Stimulated activated CD4-positive, alpha-beta T cell treated with anti-CD3 and anti-CD28 coated beads, Interleukin-12 subunit alpha, Interleukin-12 subunit beta, amount 100 ng/mL, for 48 hours (primary cell): ENCODE measurements at regions not wholly inside any gene's neighbourhood (a gene's known extent, or its start where the extent isn't known, plus 50 kb on each side); places are given as distances from the start of the nearest gene placed in this dataset.

Source experiments
- DNase-seq, 3 donors: peaks; one replicate each; pipeline ENCODE4 v3.0.0-alpha.2; 2020; ENCODE audit warnings: low read depth in 2 of 3, low spot score in 1 of 3

DNA sequence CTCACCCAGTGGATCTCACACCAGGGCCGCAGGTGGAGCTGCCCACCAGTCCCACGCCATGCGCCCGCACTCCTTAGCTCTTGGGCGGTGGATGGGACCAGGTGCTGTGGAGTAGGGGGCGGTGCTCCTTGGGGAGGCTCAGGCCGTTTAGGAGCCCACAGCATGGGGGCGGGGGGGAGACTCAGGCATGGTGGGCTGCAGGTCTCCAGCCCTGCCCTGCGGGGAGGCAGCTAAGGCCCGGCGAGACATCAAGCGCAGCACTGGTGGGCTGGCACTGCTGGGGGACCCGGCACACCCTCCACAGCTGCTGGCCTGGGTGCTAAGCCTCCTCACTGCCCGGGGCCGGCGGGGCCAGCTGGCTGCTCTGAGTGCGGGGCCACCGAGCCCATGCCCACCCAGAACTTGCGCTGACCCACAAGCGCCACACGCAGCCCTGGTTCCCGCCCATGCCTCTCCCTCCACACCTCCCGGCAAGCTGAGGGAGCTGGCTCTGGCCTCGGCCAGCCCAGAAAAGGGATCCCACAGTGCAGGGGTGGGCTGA, 312.9 kb upstream of the GIMD1 start:
- DNase-seq, result no peak

GRCh38 chr4:106679063-106679462, 310.5 kb upstream of the GIMD1 start:
- no peak for DNase-seq

- no peak for DNase-seq
These were observed 308.6 kb upstream of the GIMD1 start for GRCh38 chr4:106677213-106677612.

- no peak for DNase-seq
These were observed 307.8 kb upstream of the GIMD1 start for GRCh38 chr4:106676173-106676921.

DNA sequence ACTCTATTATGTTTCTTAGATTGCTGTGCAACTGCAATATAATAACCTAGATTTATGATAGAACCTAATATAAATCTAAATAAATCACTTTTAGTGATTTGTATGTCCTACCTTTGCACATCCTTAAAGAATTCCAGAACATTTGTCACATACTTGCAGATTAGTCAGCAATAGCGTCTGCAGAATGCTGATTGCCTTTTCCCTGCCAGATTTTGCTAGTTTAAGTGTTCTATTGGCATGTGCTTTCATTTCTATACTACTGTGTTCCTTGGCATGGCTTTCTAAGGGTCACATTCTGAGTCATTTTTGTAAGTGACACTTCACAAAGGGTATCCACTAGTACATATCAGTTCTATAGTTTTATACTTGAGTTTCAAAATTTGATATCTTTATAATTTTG, 303.1 kb upstream of the GIMD1 start:
- no peak for DNase-seq

DNA sequence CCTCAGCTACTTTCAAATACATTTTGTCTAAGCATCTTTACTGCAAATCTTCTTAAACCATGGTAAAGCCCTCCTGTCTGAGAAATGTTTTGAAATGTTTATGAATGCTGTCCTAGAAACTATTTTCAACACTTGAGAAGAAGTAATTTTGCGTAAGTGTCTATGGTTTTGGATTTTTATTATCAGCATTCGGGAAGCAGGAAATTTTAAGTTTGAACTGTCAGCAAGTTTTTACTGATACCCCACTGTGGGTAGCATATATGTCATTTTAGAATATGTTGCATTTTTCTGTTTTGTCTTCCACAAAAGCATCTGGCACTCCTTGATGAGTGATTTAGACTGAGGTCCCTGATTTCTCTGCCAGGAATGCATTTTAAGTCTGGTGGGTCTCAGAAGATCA, 302.4 kb upstream of the GIMD1 start:
- no peak for DNase-seq

GRCh38 chr4:106659371-106659770, 290.8 kb upstream of the GIMD1 start:
- no peak for DNase-seq

GRCh38 chr4:106652095-106652494, 283.5 kb upstream of the GIMD1 start:
- DNase-seq, result no peak

- no peak for DNase-seq
These were observed 282.1 kb upstream of the GIMD1 start for GRCh38 chr4:106650701-106651100.

DNA sequence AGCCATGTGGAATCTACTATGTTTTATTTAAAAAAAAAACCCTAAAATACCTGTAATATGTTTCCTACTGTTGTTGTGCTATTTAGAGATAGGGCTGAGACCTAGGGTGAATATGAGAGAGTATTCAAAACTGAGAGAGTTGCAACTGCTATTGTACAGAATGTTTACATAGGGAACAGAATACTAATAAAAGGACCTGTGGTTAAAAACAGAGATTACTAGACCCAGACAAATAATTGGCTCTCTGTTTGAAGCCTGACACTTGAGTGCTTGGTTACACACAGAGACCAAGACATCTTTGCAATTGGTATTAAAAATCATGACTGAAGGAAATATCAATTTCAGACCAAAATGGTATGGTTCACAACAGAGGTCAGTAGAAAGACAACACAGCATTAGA, 278.9 kb upstream of the GIMD1 start:
- no peak for DNase-seq

- no peak for DNase-seq
These were observed 260.7 kb upstream of the GIMD1 start for GRCh38 chr4:106629268-106629625.

DNA sequence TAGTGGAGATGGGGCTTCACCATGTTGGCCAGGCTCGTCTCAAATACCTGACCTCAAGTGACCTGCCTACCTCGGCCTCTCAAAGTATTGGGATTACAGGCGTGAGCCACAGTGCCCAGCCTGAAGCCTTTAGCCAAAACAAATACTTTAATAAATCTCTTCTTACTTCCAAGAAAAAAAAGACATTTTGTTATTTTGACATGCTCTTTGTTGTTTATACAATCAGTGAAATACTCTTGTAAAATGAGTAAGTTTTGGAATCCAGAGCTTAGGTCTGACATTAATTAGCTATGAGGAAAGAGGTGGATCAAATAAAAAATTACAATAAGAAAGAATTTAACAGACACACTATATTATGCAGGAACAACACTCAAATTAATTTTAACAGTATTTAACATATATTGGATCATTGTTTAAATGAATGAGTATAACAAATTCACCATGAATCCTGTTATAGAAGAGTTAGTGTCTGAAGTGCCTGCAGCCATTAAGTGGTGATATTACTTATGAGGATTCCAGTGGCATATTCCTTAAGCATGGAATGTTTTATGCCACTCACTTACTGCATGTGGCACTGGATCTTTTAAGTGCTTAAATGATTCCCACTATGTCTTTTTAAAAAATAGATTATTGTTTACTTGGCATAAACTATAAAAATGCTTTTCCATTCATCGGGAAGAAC, 260.1 kb upstream of the GIMD1 start:
- no peak for DNase-seq

DNA sequence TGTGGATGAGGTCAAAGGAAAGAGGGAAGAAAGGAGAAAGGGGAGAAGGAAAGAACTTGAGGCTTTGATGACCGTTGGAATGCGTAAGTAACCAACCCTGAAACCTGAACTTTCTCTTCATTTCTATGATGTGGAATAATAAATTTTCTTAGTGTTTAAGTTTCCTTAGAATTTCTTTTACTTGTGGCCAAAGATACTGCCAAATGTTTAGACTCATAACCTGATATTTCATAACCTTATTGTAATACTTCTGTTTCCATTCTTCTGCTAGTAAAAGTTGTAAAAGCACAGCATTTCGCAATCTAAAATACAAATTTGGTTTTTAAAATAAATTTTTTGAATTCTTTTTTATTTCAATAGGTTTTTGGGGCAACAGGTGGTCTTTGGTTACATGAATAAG, 258.5 kb upstream of the GIMD1 start:
- no peak for DNase-seq

DNA sequence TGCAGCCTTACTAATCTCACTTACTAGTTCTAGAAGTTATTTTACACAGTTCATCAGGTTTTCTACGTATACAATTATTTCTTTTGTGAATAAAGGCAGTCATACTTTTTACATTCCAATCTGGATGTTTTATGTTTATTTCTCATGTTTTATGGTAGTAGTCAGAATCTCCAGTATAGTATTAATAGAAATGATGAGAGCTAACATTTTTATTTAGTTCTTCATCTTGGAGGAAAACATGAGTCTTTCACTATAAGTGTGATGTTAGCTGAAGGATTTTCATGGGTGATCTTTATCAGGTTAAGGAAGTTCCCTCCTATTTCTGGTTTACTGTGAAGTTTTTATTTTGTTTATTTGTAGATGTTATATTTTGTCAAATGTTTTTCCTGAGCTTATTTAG, 256.1 kb upstream of the GIMD1 start:
- no peak for DNase-seq

DNA sequence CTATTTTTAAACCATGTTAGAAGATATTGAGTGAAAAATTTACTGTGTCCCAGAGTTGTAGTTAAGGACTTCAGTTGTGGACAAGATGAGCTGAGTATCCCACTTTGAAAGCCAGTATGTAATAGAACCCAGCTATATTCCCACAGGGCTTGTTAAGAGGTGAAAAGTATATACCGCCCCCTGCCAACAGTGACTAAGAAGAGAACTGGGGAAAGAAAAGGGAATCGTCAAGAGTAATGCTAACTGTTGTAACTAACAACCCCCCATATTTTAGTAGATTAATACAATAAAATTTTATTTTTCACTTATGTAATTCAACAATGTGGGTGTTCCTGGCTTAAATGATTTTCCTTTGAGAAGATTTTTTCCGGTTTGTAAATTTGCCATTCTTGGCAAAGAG, 250.4 kb upstream of the GIMD1 start:
- DNase-seq, result no peak

GRCh38 chr4:106615961-106616360, 247.4 kb upstream of the GIMD1 start:
- DNase-seq, result no peak

- no peak for DNase-seq
These were observed 246.9 kb upstream of the GIMD1 start for GRCh38 chr4:106615410-106615945.

DNA sequence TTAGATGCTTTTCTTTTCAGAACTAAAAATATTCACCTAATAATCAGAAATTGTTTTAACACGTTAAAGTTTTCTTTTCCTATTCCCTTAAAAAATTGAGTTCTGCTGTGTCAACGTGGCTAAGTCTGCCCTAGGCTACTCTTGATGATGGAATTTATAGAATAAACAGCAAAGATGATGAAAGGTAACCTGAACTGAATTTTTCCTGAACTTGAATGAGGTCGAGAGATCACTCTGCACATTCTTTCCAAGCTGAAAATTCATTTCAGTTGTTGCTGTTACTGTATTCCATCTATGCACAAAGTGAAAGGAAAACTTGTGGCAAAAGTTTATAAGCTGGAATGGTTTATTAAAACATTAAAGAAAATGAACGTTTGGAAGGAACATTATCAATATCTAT, 245.9 kb upstream of the GIMD1 start:
- DNase-seq, result no peak

DNA sequence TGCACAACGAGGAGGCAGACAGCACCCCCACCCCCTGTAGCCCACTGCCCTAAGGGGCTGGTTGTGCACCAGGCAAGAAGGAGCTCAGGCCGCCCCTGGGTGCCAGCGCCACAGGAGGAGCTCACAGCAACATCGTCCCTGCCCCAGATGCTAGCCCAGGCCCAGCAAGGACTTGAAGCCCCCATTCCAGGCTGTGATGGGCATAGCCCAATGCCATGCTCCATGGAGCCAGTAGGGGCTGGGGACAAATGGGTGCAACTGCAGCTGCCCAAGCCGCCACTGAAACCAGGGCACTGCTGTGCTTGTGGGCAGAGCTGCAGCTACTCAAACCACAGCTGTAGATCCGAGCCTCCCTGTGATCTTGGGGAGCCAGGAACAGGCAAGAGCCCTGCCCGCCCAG, 241.3 kb upstream of the GIMD1 start:
- no peak for DNase-seq

GRCh38 chr4:106607558-106607957, 239.0 kb upstream of the GIMD1 start:
- DNase-seq, result no peak

DNA sequence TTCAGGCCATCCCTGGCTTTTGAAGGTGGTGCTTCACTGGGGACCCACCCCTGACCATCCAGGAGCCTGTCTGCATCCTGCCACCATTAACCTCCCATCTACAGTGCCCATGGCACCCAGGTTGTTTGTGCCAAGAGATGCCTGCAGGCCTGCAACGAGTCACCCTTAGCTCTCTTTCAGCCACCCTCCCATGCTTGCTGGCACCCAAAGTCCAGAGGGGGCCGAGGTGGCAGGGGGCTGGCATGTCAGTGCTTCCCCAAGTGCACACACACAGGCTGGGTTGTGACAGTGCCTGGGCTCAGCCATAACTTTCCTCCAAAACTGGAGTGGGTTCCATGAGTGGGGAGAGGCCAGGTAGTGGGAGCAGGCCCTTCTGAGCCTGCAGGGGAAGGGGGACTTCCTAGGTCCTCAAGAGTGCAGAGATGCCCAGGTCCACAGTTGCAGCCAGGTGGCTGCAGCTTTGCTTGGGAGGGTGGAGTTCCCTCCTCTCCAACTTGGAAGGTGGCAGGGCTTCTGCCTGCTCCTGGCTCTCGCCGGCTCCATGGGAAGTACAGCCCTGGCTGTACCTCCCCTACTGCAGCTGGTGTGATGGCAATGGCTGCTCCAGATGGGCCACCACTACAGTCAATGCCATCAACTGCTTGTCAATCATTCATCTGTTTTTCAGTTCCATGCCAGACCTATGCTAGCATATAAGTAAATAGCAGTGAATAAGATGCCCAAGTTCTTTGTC, 235.9 kb upstream of the GIMD1 start:
- no peak for DNase-seq

DNA sequence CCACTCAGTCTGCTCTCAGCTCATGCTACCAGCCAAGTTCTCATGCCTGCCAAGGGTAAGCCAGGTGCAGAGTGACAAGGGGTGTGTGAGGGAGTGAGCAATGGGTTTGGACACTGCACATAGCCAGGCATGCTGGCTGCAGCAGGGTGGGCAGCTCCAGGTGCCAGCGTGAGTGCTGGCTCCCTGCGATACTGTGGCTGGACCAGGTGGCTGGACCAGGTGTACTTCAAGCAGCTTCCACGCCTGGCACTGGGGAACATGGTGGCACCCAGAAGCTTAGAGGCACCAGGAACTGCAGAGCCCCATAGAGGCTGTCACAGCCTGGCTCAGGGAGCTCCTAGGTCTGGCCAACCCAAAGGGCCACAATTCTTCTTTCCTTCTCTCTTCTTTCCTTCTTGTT, 234.9 kb upstream of the GIMD1 start:
- no peak for DNase-seq
